Right cardiac atrium (tissue), 5 donors: ENCODE measurements at regions not wholly inside any gene's neighbourhood (a gene's known extent, or its start where the extent isn't known, plus 50 kb on each side); places are given as distances from the start of the nearest gene placed in this dataset.

ENCODE experiments used
- ATAC-seq, 2 donors: fragments of 200-7000 bp; cut with Tn5 transposase; one replicate each; pipeline versions ENCODE4 v1.8.0 to v1.9.1; 2020; ENCODE audit warnings: moderate library complexity in 2 of 2, mild to moderate bottlenecking in 1 of 2
- DNase-seq, 3 donors: peaks; one replicate each; pipeline ENCODE4 v3.0.0-alpha.2; 2020
- H3K27ac ChIP-seq: one replicate; pipeline ENCODE4 v1.5.1; 2013; ENCODE audit warnings: mild to moderate bottlenecking, low read length, control low read depth, moderate library complexity
- H3K27me3 ChIP-seq: one replicate; pipeline ENCODE4 v1.6.1; 2013; ENCODE audit not compliant: control insufficient read depth, insufficient read depth
- H3K4me1 ChIP-seq: one replicate; pipeline ENCODE4 v1.6.1; 2013; ENCODE audit warnings: low read length; ENCODE audit not compliant: control insufficient read depth, insufficient read depth
- H3K4me3 ChIP-seq: one replicate; pipeline ENCODE4 v1.5.1; 2013; ENCODE audit warnings: low read length, control low read depth
- H3K9me3 ChIP-seq: one replicate; pipeline ENCODE4 v1.6.1; 2013; ENCODE audit warnings: low read length; ENCODE audit not compliant: control insufficient read depth
- WGBS: extraction: QIAGEN DNeasy Blood & Tissue Kit; methylation state at CpG from one replicate; pipeline ENCODE4 v1.1.7; 2013; 5-methylcytosine and 5-hydroxymethylcytosine counted together
- intact Hi-C, 4 donors: fragments of 100-400 bp; cut with DNase I; formaldehyde crosslinking; loops; one replicate each; pipeline versions ENCODE4 v1.11.0 to v1.14.0; 2022 to 2023
- donor health status: healthy with polysubstance abuse.
- donor health status: DM: no; HTN: yes; CAD: no.
- donor health status: DM: no; HTN: no; CAD: no.
- donor health status: DM: no; HTN: yes; CAD: no; lungs with severe emphysema.
- donor health status: DM: yes; HTN: yes; CAD: no.

GRCh38 chr14:71616013-71616412 lies 316.2 kb upstream of the RGS6 start:
- Histone ChIP-seq H3K27me3 (no peaks in the 10 kb centered on the region), H3K4me3 (no peak overlapping the region), H3K9me3 (no peaks in the 10 kb centered on the region), H3K27ac (no peak overlapping the region), H3K4me1 (no peaks in the 10 kb centered on the region)
- DNase-seq = no peak
- intact Hi-C loops = no loop called here
- ATAC-seq = no peak
- WGBS = 96% methylated on average over 2 of the region's 2 CpGs

GRCh38 chr14:71618047-71618446 lies 314.2 kb upstream of the RGS6 start:
- intact Hi-C loops = no loop called here
- Histone ChIP-seq H3K27ac (no peak overlapping the region), H3K4me3 (no peak overlapping the region), H3K27me3 (no peaks in the 10 kb centered on the region), H3K9me3 (no peaks in the 10 kb centered on the region), H3K4me1 (no peaks in the 10 kb centered on the region)
- DNase-seq (no peak), ATAC-seq (no peak)
- 96% methylated on average over 3 of the region's 3 CpGs for WGBS

GRCh38 chr14:71618716-71619115 lies 313.5 kb upstream of the RGS6 start:
- DNase-seq (no peak), ATAC-seq (no peak)
- H3K9me3 ChIP-seq = no peaks in the 10 kb centered on the region
- H3K27me3 ChIP-seq = no peaks in the 10 kb centered on the region
- WGBS = 97% methylated on average over 5 of the region's 5 CpGs
- no peaks in the 10 kb centered on the region for H3K4me1 ChIP-seq
- intact Hi-C loops = no loop called here
- H3K4me3 ChIP-seq = no peak overlapping the region
- no peak overlapping the region for H3K27ac ChIP-seq

- Histone ChIP-seq H3K4me3 (no peak overlapping the region), H3K4me1 (no peaks in the 10 kb centered on the region), H3K9me3 (no peaks in the 10 kb centered on the region), H3K27me3 (no peaks in the 10 kb centered on the region), H3K27ac (no peak overlapping the region)
- DNase-seq (no peak), ATAC-seq (no peak)
- WGBS = 95% methylated on average over 3 of the region's 3 CpGs
- intact Hi-C loops = no loop called here
Measured at GRCh38 chr14:71619472-71619871, 312.8 kb upstream of the RGS6 start.

- Histone ChIP-seq H3K9me3 (no peaks in the 10 kb centered on the region), H3K4me1 (no peaks in the 10 kb centered on the region), H3K27ac (no peak overlapping the region), H3K27me3 (no peaks in the 10 kb centered on the region), H3K4me3 (no peak overlapping the region)
- no peak for ATAC-seq
- 86% methylated on average over 2 of the region's 2 CpGs for WGBS
- no peak for DNase-seq
- intact Hi-C loops = no loop called here
Measured at GRCh38 chr14:71620401-71620800, 311.8 kb upstream of the RGS6 start.

GRCh38 chr14:71621276-71621675 lies 311.0 kb upstream of the RGS6 start:
- no peaks in the 10 kb centered on the region for H3K9me3 ChIP-seq
- 95% methylated on average over 4 of the region's 4 CpGs for WGBS
- no peaks in the 10 kb centered on the region for H3K4me1 ChIP-seq
- ATAC-seq = no peak
- intact Hi-C loops = no loop called here
- no peaks in the 10 kb centered on the region for H3K27me3 ChIP-seq
- H3K4me3 ChIP-seq = no peak overlapping the region
- H3K27ac ChIP-seq = no peak overlapping the region
- DNase-seq = no peak

GRCh38 chr14:71621980-71622605 lies 310.1 kb upstream of the RGS6 start:
- Histone ChIP-seq H3K4me3 (no peak overlapping the region), H3K4me1 (no peaks in the 10 kb centered on the region), H3K9me3 (no peaks in the 10 kb centered on the region), H3K27ac (no peak overlapping the region), H3K27me3 (no peaks in the 10 kb centered on the region)
- WGBS = 86% methylated on average over 4 of the region's 4 CpGs
- no peak for ATAC-seq
- DNase-seq = no peak
- intact Hi-C loops = no loop called here

- H3K27ac ChIP-seq = no peak overlapping the region
- intact Hi-C loops = no loop called here
- no peaks in the 10 kb centered on the region for H3K9me3 ChIP-seq
- DNase-seq (no peak), ATAC-seq (no peak)
- 89% methylated on average over 8 of the region's 8 CpGs for WGBS
- no peaks in the 10 kb centered on the region for H3K27me3 ChIP-seq
- H3K4me3 ChIP-seq = no peak overlapping the region
- no peaks in the 10 kb centered on the region for H3K4me1 ChIP-seq
Measured at GRCh38 chr14:71623939-71624338, 308.3 kb upstream of the RGS6 start.

- ATAC-seq = no peak
- no peak for DNase-seq
- Histone ChIP-seq H3K4me1 (no peaks in the 10 kb centered on the region), H3K27ac (no peak overlapping the region), H3K27me3 (no peaks in the 10 kb centered on the region), H3K4me3 (no peak overlapping the region), H3K9me3 (no peaks in the 10 kb centered on the region)
- WGBS = 91% methylated on average over 6 of the region's 6 CpGs
- intact Hi-C loops = no loop called here
Measured at GRCh38 chr14:71625175-71625574, 307.1 kb upstream of the RGS6 start.

- WGBS = 66% methylated on average over 6 of the region's 6 CpGs
Measured at GRCh38 chr14:71625891-71626701, 306.1 kb upstream of the RGS6 start.

GRCh38 chr14:71628433-71628832 lies 303.8 kb upstream of the RGS6 start:
- intact Hi-C loops = no loop called here
- Histone ChIP-seq H3K27ac (no peak overlapping the region), H3K9me3 (no peaks in the 10 kb centered on the region), H3K27me3 (no peaks in the 10 kb centered on the region), H3K4me1 (no peaks in the 10 kb centered on the region), H3K4me3 (no peak overlapping the region)
- DNase-seq (no peak), ATAC-seq (no peak)

More at GRCh38 chr14:71625891-71626701, 306.1 kb upstream of the RGS6 start:
- Histone ChIP-seq H3K4me3 (no peak overlapping the region), H3K27ac (no peak overlapping the region), H3K9me3 (no peaks in the 10 kb centered on the region), H3K4me1 (no peaks in the 10 kb centered on the region), H3K27me3 (no peaks in the 10 kb centered on the region)
- DNase-seq = no peak
- ATAC-seq = no peak
- intact Hi-C loops = no loop called here
